ENCODE measurements at regions not wholly inside any gene's neighbourhood (a gene's known extent, or its start where the extent isn't known, plus 50 kb on each side); places are given as distances from the start of the nearest gene placed in this dataset.
"Not testable (repeated sequence)": the region's sequence is repeated elsewhere in the genome, so short reads cannot be mapped to it uniquely, and the experiment has no call there.

DNA sequence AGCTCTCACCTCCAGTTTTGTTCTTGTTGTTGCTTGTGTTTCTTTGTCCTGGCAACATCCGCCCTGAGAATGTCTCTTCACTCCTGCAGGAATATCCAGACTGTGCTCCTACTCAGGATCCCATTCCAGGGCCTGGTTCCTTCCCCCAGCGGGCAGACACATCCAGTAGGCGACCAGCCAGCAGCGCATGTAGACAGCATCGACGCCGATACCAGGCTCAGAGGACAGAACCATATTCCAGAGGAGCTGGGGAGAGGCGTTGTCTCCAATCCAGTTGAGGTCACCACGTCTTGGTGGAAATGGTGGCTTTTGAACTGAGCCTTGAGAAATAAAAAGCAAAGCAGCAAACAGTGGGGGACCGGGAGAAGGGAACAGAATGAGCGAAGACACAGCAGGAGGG is 114.6 kb upstream of the THBS2 start:
- peaks cover 5% of the 10 kb centered on the region for H3K4me1 ChIP-seq (ENCODE audit: insufficient read depth, insufficient read length)
- no peak overlapping the region for H3K9ac ChIP-seq (ENCODE audit: insufficient read length, low read depth)
- H3K36me3 ChIP-seq (ENCODE audit: insufficient read depth, insufficient read length, low read length): no peaks in the 10 kb centered on the region
- no peaks in the 10 kb centered on the region; the same call in 1 of the 2 replicates for H3K9me3 ChIP-seq (ENCODE audit: insufficient read depth, low read length)
- no peaks in the 10 kb centered on the region for H3K27me3 ChIP-seq (ENCODE audit: insufficient read depth, insufficient read length)
- TF ChIP-seq YY1 (IDR thresholded peaks at IDR 0.05; ENCODE audit: insufficient read depth, insufficient read length): no peak
- TF ChIP-seq ZNF274 (IDR thresholded peaks at IDR 0.05; ENCODE audit: low read depth, low read length): no peak
- no peak for TF ChIP-seq SUZ12 (IDR thresholded peaks at IDR 0.05; ENCODE audit: extremely low read depth, insufficient read depth, insufficient read length)
- no peak for DNase-seq (ENCODE audit: low read depth, low spot score)
- H3K4me3 ChIP-seq (ENCODE audit: insufficient read length, low read depth): no peak overlapping the region

DNA sequence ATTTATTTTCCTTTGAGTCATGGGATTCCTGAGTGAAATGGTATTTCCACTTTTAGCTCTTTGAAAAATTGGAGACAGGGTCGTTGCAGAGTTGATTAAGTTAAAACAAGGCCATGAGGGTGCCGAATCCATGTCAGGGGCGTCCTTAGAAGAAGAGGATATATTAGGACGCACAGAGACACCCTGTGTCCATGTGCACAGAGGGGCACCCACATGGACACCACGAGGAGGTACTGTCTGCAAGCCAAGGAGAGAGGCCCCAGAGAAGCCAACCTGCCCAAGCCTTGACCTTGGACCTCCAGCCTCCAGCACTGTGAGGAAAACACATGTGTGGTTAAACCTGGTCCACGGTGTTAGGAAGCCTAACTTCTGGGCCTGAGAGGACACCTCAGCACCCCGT is 113.9 kb upstream of the THBS2 start:
- Histone ChIP-seq H3K4me1 (ENCODE audit: insufficient read depth, insufficient read length) (peaks cover 5% of the 10 kb centered on the region), H3K27me3 (ENCODE audit: insufficient read depth, insufficient read length) (no peaks in the 10 kb centered on the region), H3K4me3 (ENCODE audit: insufficient read length, low read depth) (no peak overlapping the region), H3K9ac (ENCODE audit: insufficient read length, low read depth) (no peak overlapping the region), H3K36me3 (ENCODE audit: insufficient read depth, insufficient read length, low read length) (no peaks in the 10 kb centered on the region), H3K9me3 (ENCODE audit: insufficient read depth, low read length) (no peaks in the 10 kb centered on the region; the same call in 1 of the 2 replicates)
- no peak for TF ChIP-seq YY1 (IDR thresholded peaks at IDR 0.05; ENCODE audit: insufficient read depth, insufficient read length)
- no peak for TF ChIP-seq SUZ12 (IDR thresholded peaks at IDR 0.05; ENCODE audit: extremely low read depth, insufficient read depth, insufficient read length)
- TF ChIP-seq ZNF274 (IDR thresholded peaks at IDR 0.05; ENCODE audit: low read depth, low read length): no peak
- DNase-seq (ENCODE audit: low read depth, low spot score): no peak

DNA sequence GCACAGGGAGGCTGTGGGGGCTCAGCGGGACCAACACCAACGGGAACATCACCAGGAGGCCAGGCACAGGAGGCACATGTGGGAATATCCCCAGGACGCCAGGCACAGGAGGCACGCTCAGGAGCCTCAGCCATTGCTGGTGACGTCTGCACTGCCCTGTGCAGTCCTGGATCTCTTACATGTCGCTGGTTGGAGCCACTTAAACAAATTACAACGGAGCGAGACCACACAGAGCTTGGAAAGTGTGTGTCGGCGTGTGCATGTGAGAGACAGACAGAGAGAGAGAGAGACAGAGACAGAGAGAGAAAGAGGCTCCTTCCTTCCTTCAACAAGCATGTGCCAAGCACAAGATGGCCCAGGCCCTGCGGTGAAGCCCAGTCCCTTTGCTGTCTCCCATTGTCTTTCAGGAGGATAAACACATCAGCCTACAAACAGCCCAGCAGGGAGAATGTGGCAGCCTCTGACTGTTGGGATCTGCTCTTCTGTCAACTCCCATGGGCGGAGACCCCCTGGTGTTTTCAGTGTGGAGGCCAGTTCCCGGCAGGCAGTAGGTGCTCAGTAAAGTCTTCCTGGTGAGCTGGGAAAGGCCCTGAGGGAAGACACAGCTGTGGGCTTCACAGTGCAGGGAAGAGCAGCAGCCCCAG is 112.7 kb upstream of the THBS2 start:
- DNase-seq (ENCODE audit: low read depth, low spot score): no peak
- no peak overlapping the region for H3K4me3 ChIP-seq (ENCODE audit: insufficient read length, low read depth)
- no peaks in the 10 kb centered on the region; the same call in 1 of the 2 replicates for H3K9me3 ChIP-seq (ENCODE audit: insufficient read depth, low read length)
- no peaks in the 10 kb centered on the region for H3K36me3 ChIP-seq (ENCODE audit: insufficient read depth, insufficient read length, low read length)
- H3K9ac ChIP-seq (ENCODE audit: insufficient read length, low read depth): no peak overlapping the region
- no peak for TF ChIP-seq YY1 (IDR thresholded peaks at IDR 0.05; ENCODE audit: insufficient read depth, insufficient read length)
- no peak for TF ChIP-seq ZNF274 (IDR thresholded peaks at IDR 0.05; ENCODE audit: low read depth, low read length)
- TF ChIP-seq SUZ12 (IDR thresholded peaks at IDR 0.05; ENCODE audit: extremely low read depth, insufficient read depth, insufficient read length): no peak
- no peaks in the 10 kb centered on the region for H3K27me3 ChIP-seq (ENCODE audit: insufficient read depth, insufficient read length)
- no peaks in the 10 kb centered on the region for H3K4me1 ChIP-seq (ENCODE audit: insufficient read depth, insufficient read length)

DNA sequence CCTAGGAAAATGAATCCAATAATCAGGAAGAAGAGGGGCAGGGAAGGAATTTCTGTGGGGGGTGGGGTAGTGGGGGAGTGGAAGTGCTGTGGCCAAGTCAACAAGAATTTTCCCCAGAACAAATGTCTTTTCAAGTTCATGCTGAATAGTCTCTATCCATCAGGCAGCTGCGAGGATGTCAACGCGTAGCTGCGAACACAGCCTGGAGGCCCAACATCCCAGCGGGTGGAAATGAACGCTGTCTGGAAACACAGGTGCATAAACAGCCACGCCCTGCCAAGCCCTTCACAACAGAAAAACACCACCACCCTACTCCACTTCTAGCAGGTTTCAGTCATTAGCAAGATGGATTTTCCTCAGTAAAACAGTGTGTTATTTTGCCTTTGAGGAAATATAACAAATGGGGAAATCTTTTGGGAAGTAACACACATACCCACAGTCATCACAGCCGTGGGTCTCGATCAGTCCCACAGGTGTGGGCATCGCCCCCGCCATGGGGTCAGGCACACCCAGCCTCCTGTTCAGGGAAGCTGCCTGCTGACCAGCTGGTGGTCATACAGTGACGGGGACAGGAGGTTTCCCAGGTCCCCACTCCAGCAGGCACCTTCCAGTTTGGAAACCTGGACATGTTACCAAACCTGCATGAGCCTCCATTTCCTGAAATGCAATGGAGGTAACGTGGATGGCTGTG is 112.1 kb upstream of the THBS2 start:
- Histone ChIP-seq H3K9ac (ENCODE audit: insufficient read length, low read depth) (no peak overlapping the region), H3K4me1 (ENCODE audit: insufficient read depth, insufficient read length) (no peaks in the 10 kb centered on the region), H3K36me3 (ENCODE audit: insufficient read depth, insufficient read length, low read length) (no peaks in the 10 kb centered on the region), H3K4me3 (ENCODE audit: insufficient read length, low read depth) (no peak overlapping the region), H3K9me3 (ENCODE audit: insufficient read depth, low read length) (no peaks in the 10 kb centered on the region; the same call in 1 of the 2 replicates), H3K27me3 (ENCODE audit: insufficient read depth, insufficient read length) (no peaks in the 10 kb centered on the region)
- no peak for TF ChIP-seq YY1 (IDR thresholded peaks at IDR 0.05; ENCODE audit: insufficient read depth, insufficient read length)
- TF ChIP-seq ZNF274 (IDR thresholded peaks at IDR 0.05; ENCODE audit: low read depth, low read length): no peak
- no peak for TF ChIP-seq SUZ12 (IDR thresholded peaks at IDR 0.05; ENCODE audit: extremely low read depth, insufficient read depth, insufficient read length)
- DNase-seq (ENCODE audit: low read depth, low spot score): no peak

DNA sequence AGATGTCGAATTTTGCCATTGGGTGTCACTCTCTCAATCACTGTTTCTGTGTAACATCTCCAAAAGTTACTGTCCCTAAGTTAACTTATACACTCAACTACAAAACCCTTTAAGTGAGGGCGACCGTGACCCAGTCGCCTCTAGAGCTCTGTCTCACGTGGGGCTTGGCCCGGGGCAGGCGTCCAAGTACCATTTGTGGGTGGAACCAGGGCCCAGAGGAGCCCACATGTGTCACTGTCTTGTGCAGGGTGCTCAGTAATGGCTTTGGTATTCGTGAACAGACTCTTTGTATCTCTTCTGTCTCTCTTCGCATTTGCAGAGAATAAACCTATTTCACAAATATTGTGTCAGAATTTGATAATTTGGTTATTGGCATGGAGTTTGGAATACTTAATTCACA is 109.9 kb upstream of the THBS2 start:
- Histone ChIP-seq H3K4me1 (ENCODE audit: insufficient read depth, insufficient read length) (no peaks in the 10 kb centered on the region), H3K27me3 (ENCODE audit: insufficient read depth, insufficient read length) (no peaks in the 10 kb centered on the region), H3K4me3 (ENCODE audit: insufficient read length, low read depth) (no peak overlapping the region), H3K9ac (ENCODE audit: insufficient read length, low read depth) (no peak overlapping the region), H3K9me3 (ENCODE audit: insufficient read depth, low read length) (no peaks in the 10 kb centered on the region; the same call in 1 of the 2 replicates), H3K36me3 (ENCODE audit: insufficient read depth, insufficient read length, low read length) (no peaks in the 10 kb centered on the region)
- DNase-seq (ENCODE audit: low read depth, low spot score): no peak
- TF ChIP-seq ZNF274 (IDR thresholded peaks at IDR 0.05; ENCODE audit: low read depth, low read length) (no peak), YY1 (IDR thresholded peaks at IDR 0.05; ENCODE audit: insufficient read depth, insufficient read length) (no peak), SUZ12 (IDR thresholded peaks at IDR 0.05; ENCODE audit: extremely low read depth, insufficient read depth, insufficient read length) (no peak)

DNA sequence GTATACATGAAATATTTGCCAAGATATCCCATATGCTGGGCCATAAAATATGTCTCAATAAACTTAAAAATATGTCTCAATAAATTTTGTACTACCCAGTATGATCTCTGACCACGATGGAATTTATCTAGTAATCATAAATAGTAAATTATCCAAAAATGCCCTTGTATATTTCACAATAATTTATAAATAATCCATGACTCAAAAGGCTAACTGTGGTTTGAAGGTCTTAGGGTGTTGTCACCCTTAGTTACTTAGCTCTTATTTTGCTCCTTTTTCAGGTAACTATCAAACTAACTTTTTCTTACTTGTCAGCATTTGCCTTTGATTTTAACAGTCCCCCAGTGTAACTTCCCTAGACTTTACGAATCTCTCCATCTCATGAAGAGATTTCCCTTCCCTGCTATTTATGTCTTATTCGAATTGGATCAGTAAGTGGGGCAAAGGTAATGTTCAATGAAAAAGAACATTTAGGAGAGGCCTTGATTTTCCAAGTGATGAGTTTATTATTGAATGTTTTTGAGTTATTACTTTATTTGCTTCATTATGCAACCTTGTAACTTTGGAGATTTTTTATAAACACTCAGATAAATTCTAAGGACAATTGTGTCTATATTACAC is 109.0 kb upstream of the THBS2 start:
- Histone ChIP-seq H3K9me3 (ENCODE audit: insufficient read depth, low read length) (no peaks in the 10 kb centered on the region; the same call in 1 of the 2 replicates), H3K36me3 (ENCODE audit: insufficient read depth, insufficient read length, low read length) (no peaks in the 10 kb centered on the region), H3K9ac (ENCODE audit: insufficient read length, low read depth) (no peak overlapping the region), H3K4me3 (ENCODE audit: insufficient read length, low read depth) (no peak overlapping the region), H3K27me3 (ENCODE audit: insufficient read depth, insufficient read length) (no peaks in the 10 kb centered on the region), H3K4me1 (ENCODE audit: insufficient read depth, insufficient read length) (no peaks in the 10 kb centered on the region)
- no peak for DNase-seq (ENCODE audit: low read depth, low spot score)
- TF ChIP-seq SUZ12 (IDR thresholded peaks at IDR 0.05; ENCODE audit: extremely low read depth, insufficient read depth, insufficient read length) (no peak), ZNF274 (IDR thresholded peaks at IDR 0.05; ENCODE audit: low read depth, low read length) (no peak), YY1 (IDR thresholded peaks at IDR 0.05; ENCODE audit: insufficient read depth, insufficient read length) (no peak)

DNA sequence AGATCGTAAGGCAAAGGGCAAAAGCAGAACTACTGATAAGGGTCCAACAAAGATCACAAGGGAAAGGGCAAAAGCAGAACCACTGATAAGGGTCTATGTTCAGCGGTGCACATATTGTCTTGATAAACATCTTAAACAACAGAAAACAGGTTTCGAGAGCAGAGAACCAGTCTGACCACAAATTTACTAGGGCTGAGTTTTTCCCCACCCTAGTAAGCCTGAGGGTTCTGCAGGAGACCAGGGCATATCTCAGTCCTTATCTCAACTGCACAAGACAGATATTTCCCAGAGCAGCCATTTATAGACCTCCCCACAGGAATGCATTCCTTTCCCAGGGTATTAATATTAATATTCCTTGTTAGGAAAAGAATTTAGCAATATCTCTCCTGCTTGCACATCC is 101.4 kb upstream of the THBS2 start:
- not testable (repeated sequence) for H3K36me3 ChIP-seq (ENCODE audit: insufficient read depth, insufficient read length, low read length); H3K27me3 ChIP-seq (ENCODE audit: insufficient read depth, insufficient read length); H3K4me1 ChIP-seq (ENCODE audit: insufficient read depth, insufficient read length); H3K4me3 ChIP-seq (ENCODE audit: insufficient read length, low read depth); DNase-seq (ENCODE audit: low read depth, low spot score); H3K9me3 ChIP-seq (ENCODE audit: insufficient read depth, low read length); H3K9ac ChIP-seq (ENCODE audit: insufficient read length, low read depth)

Data from NT2/D1 (cell line).